HepG2 (cell line): ENCODE measurements at regions not wholly inside any gene's neighbourhood (a gene's known extent, or its start where the extent isn't known, plus 50 kb on each side); places are given as distances from the start of the nearest gene placed in this dataset.
A peak's percentile ranks its signal among the peaks of the same experiment; 100 is the strongest.

Experiments
- ATF1 ChIP-seq: IDR thresholded peaks from 2 replicates; pipeline ENCODE4 v1.6.1; 2016; ENCODE audit warnings: mild to moderate bottlenecking, control low read depth
- CCAR2 ChIP-seq: fragments of 200-400 bp; formaldehyde crosslinking; optimal IDR thresholded peaks from 2 replicates; pipeline ENCODE3; 2018; ENCODE audit warnings: low read depth, mild to moderate bottlenecking, low read length, moderate library complexity
- CEBPB ChIP-seq: IDR thresholded peaks from 2 replicates; pipeline ENCODE4 v1.6.1; 2011; ENCODE audit warnings: low read depth, low read length, improper control_type of control experiment, borderline replicate concordance
- DMAP1 ChIP-seq: IDR thresholded peaks from 2 replicates; pipeline ENCODE4 v1.6.1; 2016
- FOXA1 ChIP-seq, 2 experiments: fragments of 450-650 bp in 1 of 2; sonication (generic) in 1 of 2; formaldehyde crosslinking in 1 of 2; IDR thresholded peaks; 2 replicates each; pipeline versions ENCODE4 v1.4.0 to v1.6.1; 2016 to 2020; ENCODE audit warnings: missing genetic modification reagents in 1 of 2
- HMG20B ChIP-seq: conservative IDR thresholded peaks from 2 replicates; pipeline ENCODE4 v1.6.1; 2016; ENCODE audit warnings: missing genetic modification reagents, missing compliant biosample characterization
- HNF4G ChIP-seq, 2 experiments: sonication (generic) in 1 of 2; formaldehyde crosslinking in 1 of 2; IDR thresholded peaks; 2 replicates each; pipeline versions ENCODE4 v1.4.0 to v1.6.1; 2011 to 2020; ENCODE audit warnings: borderline replicate concordance in 2 of 2, low read depth in 2 of 2, mild to moderate bottlenecking in 2 of 2, low read length in 1 of 2, missing genetic modification reagents in 1 of 2, moderate library complexity in 1 of 2
- HNRNPK ChIP-seq: fragments of 200-400 bp; formaldehyde crosslinking; IDR thresholded peaks from 2 replicates; pipeline ENCODE4 v1.6.1; 2018; ENCODE audit warnings: low read length, low read depth, moderate library complexity, mild to moderate bottlenecking; ENCODE audit not compliant: poor library complexity, severe bottlenecking
- KDM6A ChIP-seq: IDR thresholded peaks from 2 replicates; pipeline ENCODE4 v1.6.1; 2016; ENCODE audit warnings: low read depth
- MIXL1 ChIP-seq: IDR thresholded peaks from 2 replicates; pipeline ENCODE4 v1.6.1; 2016
- PHF21A ChIP-seq: sonication (generic); formaldehyde crosslinking; IDR thresholded peaks from 2 replicates; pipeline ENCODE4 v1.5.0; 2020; ENCODE audit warnings: mild to moderate bottlenecking, missing genetic modification reagents
- REXO4 ChIP-seq: sonication (generic); formaldehyde crosslinking; IDR thresholded peaks from 2 replicates; pipeline ENCODE4 v1.8.0; 2022; ENCODE audit warnings: missing genetic modification reagents, mild to moderate bottlenecking, borderline replicate concordance
- TSC22D2 ChIP-seq: sonication (generic); formaldehyde crosslinking; IDR thresholded peaks from 2 replicates; pipeline ENCODE4 v1.5.1; 2020; ENCODE audit warnings: missing genetic modification reagents, mild to moderate bottlenecking, borderline replicate concordance
- ZNF292 ChIP-seq: sonication (generic); formaldehyde crosslinking; IDR thresholded peaks from 2 replicates; pipeline ENCODE4 v1.8.1; 2022; ENCODE audit warnings: mild to moderate bottlenecking, low read depth, missing genetic modification reagents, borderline replicate concordance
- ZNF652 ChIP-seq: IDR thresholded peaks from 2 replicates; pipeline ENCODE4 v1.6.1; 2016; ENCODE audit warnings: low read depth, borderline replicate concordance
- ZNF724P ChIP-seq: sonication (generic); formaldehyde crosslinking; IDR thresholded peaks from 2 replicates; pipeline ENCODE4 v1.8.0; 2022; ENCODE audit warnings: missing genetic modification reagents, borderline replicate concordance
- ZSCAN9 ChIP-seq: IDR thresholded peaks from 2 replicates; pipeline ENCODE4 v1.6.1; 2016; ENCODE audit warnings: borderline replicate concordance
- TF ChIP-seq, protein P1 (sequence below): IDR thresholded peaks from 2 replicates; pipeline ENCODE4 v1.6.1; 2016; ENCODE audit warnings: missing compliant biosample characterization, missing genetic modification reagents, borderline replicate concordance
- TF ChIP-seq, protein P2 (sequence below): sonication (generic); formaldehyde crosslinking; IDR thresholded peaks from 2 replicates; pipeline ENCODE4 v1.5.0; 2020; ENCODE audit warnings: mild to moderate bottlenecking, missing genetic modification reagents, borderline replicate concordance
- TF ChIP-seq, protein P3 (sequence below): sonication (generic); formaldehyde crosslinking; IDR thresholded peaks from 2 replicates; pipeline ENCODE4 v1.4.0; 2020; ENCODE audit warnings: missing genetic modification reagents
- TF ChIP-seq, protein P4 (sequence below), 2 experiments: fragments of 450-650 bp in 1 of 2; sonication (generic) in 1 of 2; formaldehyde crosslinking; IDR thresholded peaks; 2 replicates each; pipeline versions ENCODE4 v1.5.0 to v1.8.0; 2020 to 2022; ENCODE audit warnings: mild to moderate bottlenecking in 1 of 2, missing genetic modification reagents in 1 of 2

DNA sequence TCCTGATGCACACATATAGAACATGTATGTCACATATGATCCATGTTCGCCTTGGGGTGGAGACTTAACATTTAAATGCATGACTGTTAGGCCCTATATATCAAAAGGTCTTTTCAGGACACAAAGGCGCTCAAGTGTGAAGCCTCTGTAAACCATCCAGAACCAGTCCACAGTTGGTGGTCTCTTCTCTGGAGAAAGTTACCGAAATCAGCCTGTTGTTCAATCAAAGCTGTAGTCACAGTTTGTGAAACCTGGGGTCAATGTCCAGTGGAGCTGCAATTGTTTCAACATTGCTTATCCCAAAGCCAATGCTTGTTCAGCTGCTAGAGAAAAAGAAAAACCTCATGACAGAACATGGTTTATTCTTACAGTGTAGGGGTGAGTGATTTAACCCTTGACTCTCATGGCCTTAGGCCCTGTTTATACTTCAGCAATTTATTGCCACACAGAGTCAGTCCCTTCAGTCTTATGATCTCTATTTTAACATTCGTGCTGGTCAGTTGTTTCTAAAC lies 193.6 kb upstream of the CST7 start (continued):
- TF ChIP-seq, protein P1, sequence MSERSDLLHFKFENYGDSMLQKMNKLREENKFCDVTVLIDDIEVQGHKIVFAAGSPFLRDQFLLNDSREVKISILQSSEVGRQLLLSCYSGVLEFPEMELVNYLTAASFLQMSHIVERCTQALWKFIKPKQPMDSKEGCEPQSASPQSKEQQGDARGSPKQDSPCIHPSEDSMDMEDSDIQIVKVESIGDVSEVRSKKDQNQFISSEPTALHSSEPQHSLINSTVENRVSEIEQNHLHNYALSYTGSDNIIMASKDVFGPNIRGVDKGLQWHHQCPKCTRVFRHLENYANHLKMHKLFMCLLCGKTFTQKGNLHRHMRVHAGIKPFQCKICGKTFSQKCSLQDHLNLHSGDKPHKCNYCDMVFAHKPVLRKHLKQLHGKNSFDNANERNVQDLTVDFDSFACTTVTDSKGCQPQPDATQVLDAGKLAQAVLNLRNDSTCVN (CRISPR knock-in tag): peak; percentile 93
- no peak for TF ChIP-seq FOXA1 (IDR thresholded peaks at IDR 0.05)
- TF ChIP-seq FOXA1 (CRISPR knock-in tag; IDR thresholded peaks at IDR 0.05): peak; percentile 82
- TF ChIP-seq, protein P2, sequence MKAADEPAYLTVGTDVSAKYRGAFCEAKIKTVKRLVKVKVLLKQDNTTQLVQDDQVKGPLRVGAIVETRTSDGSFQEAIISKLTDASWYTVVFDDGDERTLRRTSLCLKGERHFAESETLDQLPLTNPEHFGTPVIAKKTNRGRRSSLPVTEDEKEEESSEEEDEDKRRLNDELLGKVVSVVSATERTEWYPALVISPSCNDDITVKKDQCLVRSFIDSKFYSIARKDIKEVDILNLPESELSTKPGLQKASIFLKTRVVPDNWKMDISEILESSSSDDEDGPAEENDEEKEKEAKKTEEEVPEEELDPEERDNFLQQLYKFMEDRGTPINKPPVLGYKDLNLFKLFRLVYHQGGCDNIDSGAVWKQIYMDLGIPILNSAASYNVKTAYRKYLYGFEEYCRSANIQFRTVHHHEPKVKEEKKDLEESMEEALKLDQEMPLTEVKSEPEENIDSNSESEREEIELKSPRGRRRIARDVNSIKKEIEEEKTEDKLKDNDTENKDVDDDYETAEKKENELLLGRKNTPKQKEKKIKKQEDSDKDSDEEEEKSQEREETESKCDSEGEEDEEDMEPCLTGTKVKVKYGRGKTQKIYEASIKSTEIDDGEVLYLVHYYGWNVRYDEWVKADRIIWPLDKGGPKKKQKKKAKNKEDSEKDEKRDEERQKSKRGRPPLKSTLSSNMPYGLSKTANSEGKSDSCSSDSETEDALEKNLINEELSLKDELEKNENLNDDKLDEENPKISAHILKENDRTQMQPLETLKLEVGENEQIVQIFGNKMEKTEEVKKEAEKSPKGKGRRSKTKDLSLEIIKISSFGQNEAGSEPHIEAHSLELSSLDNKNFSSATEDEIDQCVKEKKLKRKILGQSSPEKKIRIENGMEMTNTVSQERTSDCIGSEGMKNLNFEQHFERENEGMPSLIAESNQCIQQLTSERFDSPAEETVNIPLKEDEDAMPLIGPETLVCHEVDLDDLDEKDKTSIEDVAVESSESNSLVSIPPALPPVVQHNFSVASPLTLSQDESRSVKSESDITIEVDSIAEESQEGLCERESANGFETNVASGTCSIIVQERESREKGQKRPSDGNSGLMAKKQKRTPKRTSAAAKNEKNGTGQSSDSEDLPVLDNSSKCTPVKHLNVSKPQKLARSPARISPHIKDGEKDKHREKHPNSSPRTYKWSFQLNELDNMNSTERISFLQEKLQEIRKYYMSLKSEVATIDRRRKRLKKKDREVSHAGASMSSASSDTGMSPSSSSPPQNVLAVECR (CRISPR knock-in tag): peak; percentile 31; the same call in 1 of the 2 replicates
- TF ChIP-seq MIXL1 (CRISPR knock-in tag): peak; percentile 42; the same call in 1 of the 2 replicates
- 0 out of 2 replicates have a peak, but pooled peaks have one; percentile 50 for TF ChIP-seq ZSCAN9 (CRISPR knock-in tag)
- TF ChIP-seq, protein P3, sequence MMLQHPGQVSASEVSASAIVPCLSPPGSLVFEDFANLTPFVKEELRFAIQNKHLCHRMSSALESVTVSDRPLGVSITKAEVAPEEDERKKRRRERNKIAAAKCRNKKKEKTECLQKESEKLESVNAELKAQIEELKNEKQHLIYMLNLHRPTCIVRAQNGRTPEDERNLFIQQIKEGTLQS (CRISPR knock-in tag): 0 out of 2 replicates have a peak, but pooled peaks have one; percentile 46
- peak; percentile 88 for TF ChIP-seq PHF21A (CRISPR knock-in tag)
- TF ChIP-seq REXO4 (CRISPR knock-in tag): no peak
- TF ChIP-seq CEBPB: peak; percentile 96
- peak; percentile 53 for TF ChIP-seq CCAR2
- no peak for TF ChIP-seq HNRNPK
- TF ChIP-seq DMAP1 (CRISPR knock-in tag): 0 out of 2 replicates have a peak, but pooled peaks have one; percentile 40
- peak; percentile 49; the same call in 1 of the 2 replicates for TF ChIP-seq ZNF292 (CRISPR knock-in tag)
- 0 out of 2 replicates have a peak, but pooled peaks have one; percentile 40 for TF ChIP-seq KDM6A (CRISPR knock-in tag)
- peak; percentile 97 for TF ChIP-seq ZNF652
- TF ChIP-seq TSC22D2 (CRISPR knock-in tag): peak; percentile 25; the same call in 1 of the 2 replicates
- TF ChIP-seq, protein P4, sequence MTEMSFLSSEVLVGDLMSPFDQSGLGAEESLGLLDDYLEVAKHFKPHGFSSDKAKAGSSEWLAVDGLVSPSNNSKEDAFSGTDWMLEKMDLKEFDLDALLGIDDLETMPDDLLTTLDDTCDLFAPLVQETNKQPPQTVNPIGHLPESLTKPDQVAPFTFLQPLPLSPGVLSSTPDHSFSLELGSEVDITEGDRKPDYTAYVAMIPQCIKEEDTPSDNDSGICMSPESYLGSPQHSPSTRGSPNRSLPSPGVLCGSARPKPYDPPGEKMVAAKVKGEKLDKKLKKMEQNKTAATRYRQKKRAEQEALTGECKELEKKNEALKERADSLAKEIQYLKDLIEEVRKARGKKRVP (CRISPR knock-in tag; IDR thresholded peaks at IDR 0.05): no peak; a peak in 1 of 4 replicates
- TF ChIP-seq HMG20B: peak; percentile 91; the same call in 1 of the 2 replicates
- TF ChIP-seq ATF1 (CRISPR knock-in tag): peak; percentile 44; the same call in 1 of the 2 replicates
- TF ChIP-seq ZNF724P (CRISPR knock-in tag): peak; percentile 43; the same call in 1 of the 2 replicates
- TF ChIP-seq HNF4G (IDR thresholded peaks at IDR 0.05; ENCODE audit: borderline replicate concordance, low read depth, low read length): peak; percentile 95
- TF ChIP-seq HNF4G (CRISPR knock-in tag; IDR thresholded peaks at IDR 0.05; ENCODE audit: borderline replicate concordance, low read depth): peak; percentile 77; the same call in 1 of the 2 replicates
